ENCODE measurements at regions not wholly inside any gene's neighbourhood (a gene's known extent, or its start where the extent isn't known, plus 50 kb on each side); places are given as distances from the start of the nearest gene placed in this dataset.

- DNase-seq: no peak
Observed at GRCh38 chr20:7428946-7429345, 511.3 kb downstream of the HAO1 start.

GRCh38 chr20:7432612-7433011 is 507.6 kb downstream of the HAO1 start:
- no peak for DNase-seq

- no peak for DNase-seq
Observed at GRCh38 chr20:7437311-7437710, 502.9 kb downstream of the HAO1 start.

- DNase-seq: no peak
Observed at GRCh38 chr20:7449269-7449668, 491.0 kb downstream of the HAO1 start.

GRCh38 chr20:7452890-7453289 is 487.4 kb downstream of the HAO1 start:
- no peak for DNase-seq

- no peak for DNase-seq
Observed at GRCh38 chr20:7454047-7454446, 486.2 kb downstream of the HAO1 start.

- DNase-seq: no peak
Observed at GRCh38 chr20:7458459-7458858, 481.8 kb downstream of the HAO1 start.

- DNase-seq: no peak
Observed at GRCh38 chr20:7459083-7459482, 481.2 kb downstream of the HAO1 start.

GRCh38 chr20:7463290-7463689 is 477.0 kb downstream of the HAO1 start:
- DNase-seq: no peak

- DNase-seq: no peak
Observed at GRCh38 chr20:7470912-7471311, 469.3 kb downstream of the HAO1 start.

- DNase-seq: no peak
Observed at GRCh38 chr20:7490288-7490687, 450.0 kb downstream of the HAO1 start.

GRCh38 chr20:7492257-7492656 is 448.0 kb downstream of the HAO1 start:
- DNase-seq: no peak

GRCh38 chr20:7493311-7493710 is 446.9 kb downstream of the HAO1 start:
- no peak for DNase-seq

GRCh38 chr20:7496394-7496991 is 443.8 kb downstream of the HAO1 start:
- DNase-seq: no peak

GRCh38 chr20:7497985-7498384 is 442.3 kb downstream of the HAO1 start:
- DNase-seq: no peak

- DNase-seq: no peak
Observed at GRCh38 chr20:7499201-7499600, 441.1 kb downstream of the HAO1 start.

GRCh38 chr20:7500231-7500663 is 440.0 kb downstream of the HAO1 start:
- no peak for DNase-seq

GRCh38 chr20:7503501-7503900 is 436.8 kb downstream of the HAO1 start:
- no peak for DNase-seq

GRCh38 chr20:7505152-7505834 is 435.0 kb downstream of the HAO1 start:
- DNase-seq: no peak

- no peak for DNase-seq
Observed at GRCh38 chr20:7505835-7506221, 434.4 kb downstream of the HAO1 start.

- DNase-seq: no peak
Observed at GRCh38 chr20:7516621-7517111, 423.6 kb downstream of the HAO1 start.

GRCh38 chr20:7520361-7520760 is 419.9 kb downstream of the HAO1 start:
- DNase-seq: no peak

GRCh38 chr20:7523288-7523687 is 417.0 kb downstream of the HAO1 start:
- no peak for DNase-seq

GRCh38 chr20:7540018-7540417 is 400.2 kb downstream of the HAO1 start:
- DNase-seq: no peak

- no peak for DNase-seq
Observed at GRCh38 chr20:7540923-7541322, 399.3 kb downstream of the HAO1 start.

Data from CD4-positive, alpha-beta T cell treated with Interleukin-17A for 1 hour (primary cell).